ENCODE measurements at regions not wholly inside any gene's neighbourhood (a gene's known extent, or its start where the extent isn't known, plus 50 kb on each side); places are given as distances from the start of the nearest gene placed in this dataset.

DNA sequence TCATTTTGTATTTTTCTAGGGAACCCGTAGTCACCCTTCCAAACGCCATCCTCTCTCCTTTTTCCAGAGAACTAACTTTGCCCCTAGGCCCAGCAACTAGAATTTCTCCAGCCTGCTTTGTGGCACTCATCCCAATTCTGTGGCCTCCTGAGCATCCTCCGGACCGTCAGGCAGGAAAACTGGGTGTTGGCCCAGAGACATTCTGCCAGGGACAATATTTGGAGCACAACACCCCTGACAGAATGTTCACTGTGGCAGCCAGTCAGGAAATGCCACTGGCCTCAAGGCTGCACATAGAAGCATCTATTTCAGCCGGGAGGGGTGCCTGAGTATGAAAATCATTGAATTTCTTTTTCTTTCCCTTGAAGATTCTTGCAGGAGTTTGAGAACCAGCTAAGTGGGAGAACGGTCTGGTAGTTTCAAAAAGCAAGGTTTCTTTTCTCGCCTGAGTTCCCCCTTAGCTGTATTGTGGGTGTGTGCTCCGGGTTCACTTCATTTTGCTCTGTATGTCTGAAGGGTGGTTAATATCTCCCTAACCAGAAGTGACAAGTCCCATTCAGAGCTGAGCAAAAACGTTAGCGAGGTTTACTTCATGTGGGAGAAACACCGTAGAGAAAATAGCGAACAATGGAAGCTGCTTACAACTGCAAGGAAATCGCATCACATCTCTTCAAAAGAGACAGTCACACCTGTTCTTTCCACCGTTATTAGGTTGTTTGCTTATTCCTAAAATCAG lies 108.1 kb upstream of the TPM1 start:
- no peak for DNase-seq (ENCODE audit: low spot score)
- Histone ChIP-seq H3K27ac (peak overlapping the region in 1 of 2 donors; percentile 25), H3K4me3 (no peak overlapping the region), H3K9me3 (no peaks in the 10 kb centered on the region), H3K4me1 (peaks cover 0 to 30% of the 10 kb centered on the region in 2 donors), H3K27me3 (no peaks in the 10 kb centered on the region), H3K36me3 (no peaks in the 10 kb centered on the region)
- TF ChIP-seq, protein P1, sequence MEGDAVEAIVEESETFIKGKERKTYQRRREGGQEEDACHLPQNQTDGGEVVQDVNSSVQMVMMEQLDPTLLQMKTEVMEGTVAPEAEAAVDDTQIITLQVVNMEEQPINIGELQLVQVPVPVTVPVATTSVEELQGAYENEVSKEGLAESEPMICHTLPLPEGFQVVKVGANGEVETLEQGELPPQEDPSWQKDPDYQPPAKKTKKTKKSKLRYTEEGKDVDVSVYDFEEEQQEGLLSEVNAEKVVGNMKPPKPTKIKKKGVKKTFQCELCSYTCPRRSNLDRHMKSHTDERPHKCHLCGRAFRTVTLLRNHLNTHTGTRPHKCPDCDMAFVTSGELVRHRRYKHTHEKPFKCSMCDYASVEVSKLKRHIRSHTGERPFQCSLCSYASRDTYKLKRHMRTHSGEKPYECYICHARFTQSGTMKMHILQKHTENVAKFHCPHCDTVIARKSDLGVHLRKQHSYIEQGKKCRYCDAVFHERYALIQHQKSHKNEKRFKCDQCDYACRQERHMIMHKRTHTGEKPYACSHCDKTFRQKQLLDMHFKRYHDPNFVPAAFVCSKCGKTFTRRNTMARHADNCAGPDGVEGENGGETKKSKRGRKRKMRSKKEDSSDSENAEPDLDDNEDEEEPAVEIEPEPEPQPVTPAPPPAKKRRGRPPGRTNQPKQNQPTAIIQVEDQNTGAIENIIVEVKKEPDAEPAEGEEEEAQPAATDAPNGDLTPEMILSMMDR (IDR thresholded peaks at IDR 0.05), result no peak

DNA sequence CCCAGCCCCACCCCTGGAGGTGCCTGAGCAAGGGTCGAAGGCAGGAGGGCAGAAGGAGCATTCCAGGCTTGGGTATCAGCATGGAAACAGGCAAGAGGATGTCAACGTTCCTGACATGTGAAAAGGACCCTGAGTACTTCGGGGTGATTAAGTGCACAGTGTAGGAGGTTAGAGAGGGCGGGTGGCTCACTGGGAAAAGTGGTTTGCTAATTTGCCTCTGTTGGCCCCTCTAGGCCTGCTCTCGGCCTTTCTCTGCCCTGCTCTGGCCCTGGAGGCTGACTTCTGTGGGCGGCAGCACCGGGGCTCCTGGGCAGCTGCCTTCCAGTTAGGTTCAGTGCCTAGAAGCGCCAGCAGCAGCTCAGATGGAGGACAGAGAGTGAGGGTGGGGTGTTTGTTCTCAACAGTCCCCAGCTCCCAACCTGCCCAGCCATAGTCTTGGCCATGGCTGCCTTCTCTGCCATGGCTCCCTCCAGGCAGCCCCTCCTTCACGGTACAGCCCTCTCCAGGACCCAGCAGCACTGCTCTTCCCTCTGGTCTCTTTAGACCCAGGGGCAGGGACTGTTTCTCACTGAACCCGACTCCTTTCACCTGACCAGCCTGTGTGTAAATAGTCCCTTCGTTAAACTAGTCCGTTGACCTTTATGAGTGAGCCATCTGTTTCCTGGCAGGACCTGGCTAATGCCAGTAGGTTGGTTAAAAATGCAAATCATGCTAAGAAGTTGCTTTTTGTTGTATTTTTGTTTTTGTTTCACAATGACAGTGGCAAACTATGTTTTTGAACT lies 107.1 kb upstream of the TPM1 start:
- Histone ChIP-seq H3K9me3 (no peaks in the 10 kb centered on the region), H3K4me1 (peaks cover 0 to 41% of the 10 kb centered on the region in 2 donors), H3K36me3 (no peaks in the 10 kb centered on the region), H3K27ac (no peak overlapping the region), H3K4me3 (no peak overlapping the region), H3K27me3 (no peaks in the 10 kb centered on the region)
- no peak for DNase-seq (ENCODE audit: low spot score)
- TF ChIP-seq, protein P1 (IDR thresholded peaks at IDR 0.05), result no peak

DNA sequence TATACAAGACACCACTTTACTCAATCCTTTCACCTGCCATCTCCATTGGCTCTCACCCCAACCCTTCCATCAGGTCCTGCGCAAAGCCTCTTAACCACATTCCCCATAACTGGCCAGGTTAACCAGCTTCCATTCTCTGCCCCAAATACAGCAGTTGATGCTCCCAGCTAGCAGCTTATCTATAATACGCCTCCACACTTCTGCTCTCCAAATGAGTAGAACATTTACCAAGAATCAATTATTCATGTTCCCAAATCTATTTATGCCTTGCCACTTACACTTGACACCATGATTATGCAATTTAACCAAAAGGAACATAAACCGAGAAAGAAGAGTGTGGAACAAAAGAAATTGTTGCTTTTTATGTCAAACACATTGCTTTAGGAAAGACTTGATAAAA lies 103.7 kb upstream of the TPM1 start:
- no peaks in the 10 kb centered on the region for H3K27me3 ChIP-seq
- H3K4me1 ChIP-seq, result peaks cover 0 to 48% of the 10 kb centered on the region in 2 donors
- H3K27ac ChIP-seq, result no peak overlapping the region
- no peaks in the 10 kb centered on the region for H3K9me3 ChIP-seq
- H3K36me3 ChIP-seq, result no peaks in the 10 kb centered on the region
- DNase-seq (ENCODE audit: low spot score), result no peak
- H3K4me3 ChIP-seq, result no peak overlapping the region
- TF ChIP-seq, protein P1 (IDR thresholded peaks at IDR 0.05), result no peak

DNA sequence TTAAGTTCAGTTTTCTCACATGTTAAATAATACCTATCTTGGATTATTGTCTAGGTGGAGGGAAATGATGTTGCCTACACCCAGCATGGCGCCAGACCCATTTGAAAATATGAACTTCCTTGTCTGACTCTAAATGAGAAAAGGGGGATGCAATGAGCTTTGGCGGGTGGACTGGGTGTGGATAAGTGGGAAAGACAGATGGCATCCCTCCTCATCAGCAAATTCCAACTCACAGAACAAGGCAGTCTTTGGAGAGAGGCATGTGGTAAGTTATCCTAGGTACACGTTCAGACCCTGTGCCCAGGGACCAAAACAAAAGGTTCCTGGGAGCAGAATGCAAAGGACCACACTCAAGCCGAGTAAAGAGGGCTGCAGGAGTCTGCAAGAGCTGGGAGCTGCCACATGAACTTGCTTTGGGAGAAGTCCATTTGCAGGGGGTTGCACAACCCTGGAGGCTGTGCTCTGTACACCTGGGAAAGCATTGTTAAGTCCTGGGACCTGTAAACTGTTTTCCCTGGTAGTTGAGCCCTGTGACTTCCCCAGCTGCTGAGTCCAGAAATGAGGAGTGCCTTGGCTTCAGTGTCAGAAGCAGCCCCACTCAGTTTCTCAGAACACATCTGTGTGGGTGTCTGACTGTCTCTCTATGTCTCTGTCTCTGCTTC lies 102.3 kb upstream of the TPM1 start:
- peaks cover 0 to 36% of the 10 kb centered on the region in 2 donors for H3K4me1 ChIP-seq
- DNase-seq (ENCODE audit: low spot score), result no peak
- H3K36me3 ChIP-seq, result no peaks in the 10 kb centered on the region
- H3K9me3 ChIP-seq, result no peaks in the 10 kb centered on the region
- H3K4me3 ChIP-seq, result no peak overlapping the region
- peak overlapping the region; percentile 84 to 94 for H3K27ac ChIP-seq
- TF ChIP-seq, protein P1 (IDR thresholded peaks at IDR 0.05), result no peak
- no peaks in the 10 kb centered on the region for H3K27me3 ChIP-seq

DNA sequence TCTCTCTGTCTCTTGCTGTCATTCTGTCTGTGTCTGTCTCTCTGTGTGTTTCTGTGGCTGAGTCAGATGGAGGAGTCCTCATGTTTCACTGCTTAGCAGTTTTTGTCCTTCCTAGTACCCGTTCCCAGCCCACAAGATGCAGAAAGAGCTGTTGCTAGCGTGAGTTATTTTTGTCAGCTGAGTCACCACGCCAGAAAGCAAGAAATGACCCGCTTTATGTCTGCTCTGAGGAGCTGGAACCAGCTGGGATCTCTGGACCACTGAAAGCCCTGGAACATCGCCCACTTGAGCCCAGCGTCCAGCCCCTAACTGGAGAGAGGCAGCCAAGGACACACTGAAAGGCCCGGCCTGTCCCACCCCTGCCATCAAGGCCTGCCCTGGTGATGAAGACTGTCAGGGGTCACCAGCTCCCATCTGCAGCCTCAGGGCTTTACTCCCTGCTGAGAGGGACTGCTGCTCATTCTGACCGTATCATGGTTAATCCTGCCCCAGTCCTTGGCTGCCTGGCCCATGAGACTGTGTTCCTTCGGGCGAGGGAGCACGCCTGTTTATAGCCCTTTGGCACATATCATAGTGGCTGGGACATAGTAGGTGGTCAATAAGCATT lies 101.7 kb upstream of the TPM1 start:
- H3K4me1 ChIP-seq, result peaks cover 0 to 30% of the 10 kb centered on the region in 2 donors
- TF ChIP-seq, protein P1 (IDR thresholded peaks at IDR 0.05), result no peak
- peak; percentile 84 for DNase-seq (ENCODE audit: low spot score)
- H3K36me3 ChIP-seq, result no peaks in the 10 kb centered on the region
- no peaks in the 10 kb centered on the region for H3K27me3 ChIP-seq
- H3K9me3 ChIP-seq, result no peaks in the 10 kb centered on the region
- no peak overlapping the region for H3K4me3 ChIP-seq
- H3K27ac ChIP-seq, result peak overlapping the region; percentile 84 to 94

All from right atrium auricular region (tissue), 2 donors.